B cell (primary cell): ENCODE measurements at regions not wholly inside any gene's neighbourhood (a gene's known extent, or its start where the extent isn't known, plus 50 kb on each side); places are given as distances from the start of the nearest gene placed in this dataset.

ENCODE experiments used
- ATAC-seq: fragments of 200-7000 bp; cut with Tn5 transposase; one replicate; pipeline ENCODE4 v1.10.0; 2021; ENCODE audit warnings: low read depth, mild to moderate bottlenecking, moderate number of reproducible peaks, moderate library complexity
- CTCF ChIA-PET: fragments of 350-600 bp; sonication (Branson Sonifier 250); formaldehyde crosslinking; loops from one replicate; lab custom pipeline; 2021; ENCODE audit warnings: antibody characterized with exemption, inconsistent platforms; lab: Charles Lee
- POLR2A ChIA-PET: fragments of 350-600 bp; sonication (Branson Sonifier 250); formaldehyde crosslinking; loops from one replicate; lab custom pipeline; 2021; ENCODE audit warnings: antibody characterized with exemption; lab: Charles Lee
- DNase-seq: peaks from one replicate; pipeline ENCODE4 v3.0.0; 2013
- H2AFZ ChIP-seq: 2 replicates; pipeline ENCODE4 v1.6.1; 2012; ENCODE audit warnings: mild to moderate bottlenecking, low read depth, low read length; ENCODE audit not compliant: insufficient read depth, poor library complexity, severe bottlenecking
- H3K27ac ChIP-seq, 2 donors: 1 replicate in 1 of 2; 2 replicates in 1 of 2; pipeline ENCODE4 v1.5.1; 2012 to 2013; ENCODE audit warnings: low read length in 2 of 2, mild to moderate bottlenecking in 2 of 2, moderate library complexity in 1 of 2
- H3K27me3 ChIP-seq, 4 experiments: fragments of 200-600 bp in 1 of 4; sonication (generic) in 1 of 4; replicated peaks in 1 of 4; 1 replicate in 2 of 4; 2 replicates in 2 of 4; pipeline versions ENCODE4 v1.6.1 to v1.7.0; 2013 to 2016; ENCODE audit warnings: low read length in 3 of 4, mild to moderate bottlenecking in 2 of 4, mixed read lengths in 1 of 4, moderate library complexity in 1 of 4; ENCODE audit not compliant: insufficient read depth in 4 of 4, control insufficient read depth in 3 of 4; ENCODE audit errors: control extremely low read depth in 1 of 4
- H3K36me3 ChIP-seq, 2 experiments: replicated peaks in 1 of 2; 1 replicate in 1 of 2; 2 replicates in 1 of 2; pipeline versions ENCODE4 v1.6.1 to v1.7.1; 2013; ENCODE audit warnings: low read length in 1 of 2; ENCODE audit not compliant: insufficient read depth in 2 of 2, control insufficient read depth in 1 of 2; ENCODE audit errors: control extremely low read depth in 1 of 2, extremely low read depth in 1 of 2
- H3K4me1 ChIP-seq, 2 donors: fragments of 200-600 bp in 1 of 2; sonication (generic) in 1 of 2; 1 replicate in 1 of 2; 2 replicates in 1 of 2; pipeline versions ENCODE4 v1.5.1 to v1.6.1; 2013 to 2017; ENCODE audit warnings: low read length in 2 of 2; ENCODE audit not compliant: control insufficient read depth in 2 of 2, insufficient read depth in 2 of 2
- H3K4me2 ChIP-seq: replicated peaks from 2 replicates; pipeline ENCODE3; 2012; ENCODE audit warnings: mild to moderate bottlenecking, low read depth, low read length; ENCODE audit not compliant: poor library complexity, severe bottlenecking
- H3K4me3 ChIP-seq, 5 experiments: fragments of 200-600 bp in 1 of 5; sonication (generic) in 1 of 5; 1 replicate in 3 of 5; 2 replicates in 2 of 5; pipeline versions ENCODE4 v1.5.1 to v1.7.0; 2011 to 2016; ENCODE audit warnings: low read length in 4 of 5, mild to moderate bottlenecking in 4 of 5, low read depth in 2 of 5, control low read depth in 1 of 5, moderate library complexity in 1 of 5; ENCODE audit not compliant: insufficient read depth in 1 of 5; ENCODE audit errors: control extremely low read depth in 1 of 5, extremely low read depth in 1 of 5
- H3K79me2 ChIP-seq: fragments of 200-600 bp; sonication (generic); one replicate; pipeline ENCODE4 v1.6.0; 2016; ENCODE audit warnings: low read length; ENCODE audit not compliant: control insufficient read depth, insufficient read depth
- H3K9ac ChIP-seq: fragments of 200-600 bp; sonication (generic); 2 replicates; pipeline ENCODE4 v1.6.1; 2017; ENCODE audit warnings: mild to moderate bottlenecking, low read length, moderate library complexity
- H3K9me3 ChIP-seq, 3 donors: one replicate each; pipeline versions ENCODE4 v1.6.1 to v1.7.1; 2013; ENCODE audit warnings: low read length in 2 of 3; ENCODE audit not compliant: control insufficient read depth in 2 of 3, insufficient read depth in 1 of 3; ENCODE audit errors: control extremely low read depth in 1 of 3
- H4K20me1 ChIP-seq: 2 replicates; pipeline ENCODE4 v1.6.0; 2012; ENCODE audit warnings: mild to moderate bottlenecking, low read length; ENCODE audit not compliant: insufficient read depth, control insufficient read depth, poor library complexity, severe bottlenecking
- H3K27ac Mint-ChIP-seq: one replicate; pipeline ENCODE4 v1.8.0; 2021; ENCODE audit warnings: mixed read lengths
- H3K27me3 Mint-ChIP-seq: one replicate; pipeline ENCODE4 v1.8.0; 2021; ENCODE audit warnings: mixed read lengths
- H3K4me1 Mint-ChIP-seq: one replicate; pipeline ENCODE4 v1.8.0; 2021; ENCODE audit warnings: mixed read lengths
- H3K4me3 Mint-ChIP-seq: one replicate; pipeline ENCODE4 v1.8.0; 2021; ENCODE audit warnings: mixed read lengths
- H3K9me3 Mint-ChIP-seq: one replicate; pipeline ENCODE4 v1.8.0; 2022; ENCODE audit warnings: mixed read lengths; ENCODE audit not compliant: insufficient read depth
- CTCF ChIP-seq: fragments of 200-600 bp; IDR thresholded peaks from one replicate; pipeline ENCODE4 v1.8.0; 2022; ENCODE audit warnings: antibody characterized with exemption, mild to moderate bottlenecking
- EZH2 ChIP-seq: IDR thresholded peaks from 2 replicates; pipeline ENCODE4 v1.6.1; 2012; ENCODE audit warnings: borderline replicate concordance, low read depth, mild to moderate bottlenecking, moderate library complexity, low read length; ENCODE audit not compliant: insufficient read depth, poor library complexity, severe bottlenecking
- WGBS: methylation state at CpG from one replicate; pipeline ENCODE4 v1.1.5; 2013; ENCODE audit warnings: missing lambda C conversion rate; ENCODE audit not compliant: insufficient coverage; 5-methylcytosine and 5-hydroxymethylcytosine counted together
- intact Hi-C: fragments of 100-400 bp; cut with micrococcal nuclease; formaldehyde crosslinking; loops from one replicate; pipeline ENCODE4 v1.10.0; 2022

- H3K4me3 Mint-ChIP-seq, result no peak overlapping the region
- peaks cover 12% of the 10 kb centered on the region for H3K4me1 Mint-ChIP-seq
- intact Hi-C loops, result loop anchor here (5.0 kb wide), 1 partner anchor 926 kb away; no protein-coding TSS in a partner anchor
- H3K27me3 ChIP-seq, result peaks cover 0 to 21% (median 1%) of the 10 kb centered on the region in 4 experiments
- no peak for DNase-seq
- no peaks in the 10 kb centered on the region for H3K9me3 Mint-ChIP-seq
- H3K36me3 ChIP-seq, result no peaks in the 10 kb centered on the region
- H3K27ac Mint-ChIP-seq, result no peak overlapping the region
- H3K4me3 ChIP-seq, result no peak overlapping the region
- no peak for TF ChIP-seq CTCF
- no peak overlapping the region for H3K9ac ChIP-seq
- no peak for ATAC-seq
- ChIA-PET POLR2A (no interaction called here), CTCF (interaction anchor here (1.1 to 4.6 kb wide), 5 partner anchors 11 to 1096 kb away, joined by 3 to 23 read pairs (median 7); no protein-coding TSS in a partner anchor)
- H3K4me2 ChIP-seq, result no peak overlapping the region
- WGBS, result 0% methylated on average over 1 of the region's 2 CpGs
- peaks cover 31% of the 10 kb centered on the region for H3K27me3 Mint-ChIP-seq
- H2AFZ ChIP-seq, result no peak overlapping the region
- H3K27ac ChIP-seq, result no peak overlapping the region
- H3K9me3 ChIP-seq, result no peaks in the 10 kb centered on the region
- no peaks in the 10 kb centered on the region for H3K79me2 ChIP-seq
- H3K4me1 ChIP-seq, result peaks cover 8 to 13% of the 10 kb centered on the region in 2 donors
- no peaks in the 10 kb centered on the region for H4K20me1 ChIP-seq
Measured at GRCh38 chr10:129031844-129032150, 435.2 kb upstream of the MGMT start.

GRCh38 chr10:129032372-129033313 is 434.4 kb upstream of the MGMT start:
- Histone ChIP-seq H3K27me3 (peaks cover 0 to 21% (median 1%) of the 10 kb centered on the region in 4 experiments), H3K4me1 (peaks cover 8 to 13% of the 10 kb centered on the region in 2 donors), H3K79me2 (no peaks in the 10 kb centered on the region), H4K20me1 (no peaks in the 10 kb centered on the region), H3K9me3 (no peaks in the 10 kb centered on the region), H3K27ac (no peak overlapping the region), H3K9ac (no peak overlapping the region), H3K36me3 (no peaks in the 10 kb centered on the region), H3K4me3 (no peak overlapping the region), H2AFZ (no peak overlapping the region), H3K4me2 (no peak overlapping the region)
- Mint-ChIP-seq H3K4me3 (no peak overlapping the region), H3K27ac (no peak overlapping the region), H3K9me3 (no peaks in the 10 kb centered on the region), H3K4me1 (peaks cover 12% of the 10 kb centered on the region), H3K27me3 (peaks cover 37% of the 10 kb centered on the region)
- WGBS, result 96% methylated on average over 18 of the region's 28 CpGs
- TF ChIP-seq CTCF (no peak), EZH2 (no peak)
- ChIA-PET POLR2A (no interaction called here), CTCF (interaction anchor here (1.1 to 4.6 kb wide), 5 partner anchors 10 to 1095 kb away, joined by 3 to 23 read pairs (median 7); no protein-coding TSS in a partner anchor)
- no peak for ATAC-seq
- DNase-seq, result no peak
- intact Hi-C loops, result loop anchor here (5.0 kb wide), 1 partner anchor 925 kb away; no protein-coding TSS in a partner anchor
